ENCODE measurements at regions not wholly inside any gene's neighbourhood (a gene's known extent, or its start where the extent isn't known, plus 50 kb on each side); places are given as distances from the start of the nearest gene placed in this dataset.
A peak's percentile ranks its signal among the peaks of the same experiment; 100 is the strongest.

- H3K4me1 ChIP-seq (ENCODE audit: control insufficient read depth in 1 of 2, insufficient read depth in 2 of 2, low read depth in 1 of 2, low read length in 1 of 2) = peaks cover 12 to 33% of the 10 kb centered on the region in 2 experiments; a peak in 3 of 4 replicates
Measured at GRCh38 chr15:39273717-39274411, 307.0 kb upstream of the THBS1 start.

DNA sequence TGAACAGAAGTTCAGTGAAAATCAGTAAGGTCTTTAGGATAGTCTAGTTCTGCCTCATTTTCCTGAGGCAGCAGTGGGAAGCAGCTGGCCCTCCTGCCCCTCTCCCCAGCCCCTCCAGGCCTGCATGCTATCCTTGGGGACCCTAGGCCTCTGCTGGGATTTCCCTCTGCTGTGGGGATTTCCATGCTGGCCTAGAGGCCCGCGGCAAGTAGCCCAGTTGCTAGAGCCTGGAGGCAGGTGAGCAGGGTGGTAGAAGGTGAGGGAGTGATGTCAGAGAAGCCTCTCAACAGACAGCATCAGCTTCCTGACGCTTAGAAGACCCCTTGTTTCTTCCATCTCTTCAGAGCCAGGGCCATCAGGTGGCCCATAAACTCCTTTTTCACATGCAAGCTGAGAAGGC, 305.8 kb upstream of the THBS1 start:
- no peak for DNase-seq
- no peak overlapping the region for H3K27ac ChIP-seq (ENCODE audit: low read depth in 2 of 2, low read length in 1 of 2)
- peaks cover 21% of the 10 kb centered on the region for H3F3A ChIP-seq (replicated peaks; ENCODE audit: insufficient read depth)
- WGBS (ENCODE audit: low lambda C conversion rate) = 93% methylated on average over 3 of the region's 3 CpGs
- no peaks in the 10 kb centered on the region for H3K36me3 ChIP-seq (replicated peaks in 1 of 2; ENCODE audit: control insufficient read depth in 1 of 2, insufficient read depth in 2 of 2, low read length in 1 of 2)
- H3K79me2 ChIP-seq (ENCODE audit: insufficient read depth) = no peaks in the 10 kb centered on the region
- H4K20me1 ChIP-seq (ENCODE audit: insufficient read depth) = no peaks in the 10 kb centered on the region
- no peaks in the 10 kb centered on the region for H3K27me3 ChIP-seq (ENCODE audit: insufficient read depth)
- H2AFZ ChIP-seq (ENCODE audit: low read depth) = no peak overlapping the region
- H3K4me2 ChIP-seq = no peak overlapping the region
- no peak overlapping the region for H3K4me3 ChIP-seq (ENCODE audit: low read depth in 2 of 2, low read length in 1 of 2)
- no peak overlapping the region for H3K9ac ChIP-seq
- peaks cover 2 to 26% of the 10 kb centered on the region in 2 experiments; a peak in 3 of 4 replicates for H3K4me1 ChIP-seq (ENCODE audit: control insufficient read depth in 1 of 2, insufficient read depth in 2 of 2, low read depth in 1 of 2, low read length in 1 of 2)
- ChIA-PET POLR2A (no interaction called here), CTCF (interaction anchor here (0.7 to 1.4 kb wide), 3 partner anchors 9 to 305 kb away, joined by 3 to 4 read pairs (median 3); partner anchors contain the start of gene THBS1)
- no peaks in the 10 kb centered on the region for H3K9me3 ChIP-seq
- no peaks in the 10 kb centered on the region for H3K9me2 ChIP-seq
- TF ChIP-seq, protein P1, sequence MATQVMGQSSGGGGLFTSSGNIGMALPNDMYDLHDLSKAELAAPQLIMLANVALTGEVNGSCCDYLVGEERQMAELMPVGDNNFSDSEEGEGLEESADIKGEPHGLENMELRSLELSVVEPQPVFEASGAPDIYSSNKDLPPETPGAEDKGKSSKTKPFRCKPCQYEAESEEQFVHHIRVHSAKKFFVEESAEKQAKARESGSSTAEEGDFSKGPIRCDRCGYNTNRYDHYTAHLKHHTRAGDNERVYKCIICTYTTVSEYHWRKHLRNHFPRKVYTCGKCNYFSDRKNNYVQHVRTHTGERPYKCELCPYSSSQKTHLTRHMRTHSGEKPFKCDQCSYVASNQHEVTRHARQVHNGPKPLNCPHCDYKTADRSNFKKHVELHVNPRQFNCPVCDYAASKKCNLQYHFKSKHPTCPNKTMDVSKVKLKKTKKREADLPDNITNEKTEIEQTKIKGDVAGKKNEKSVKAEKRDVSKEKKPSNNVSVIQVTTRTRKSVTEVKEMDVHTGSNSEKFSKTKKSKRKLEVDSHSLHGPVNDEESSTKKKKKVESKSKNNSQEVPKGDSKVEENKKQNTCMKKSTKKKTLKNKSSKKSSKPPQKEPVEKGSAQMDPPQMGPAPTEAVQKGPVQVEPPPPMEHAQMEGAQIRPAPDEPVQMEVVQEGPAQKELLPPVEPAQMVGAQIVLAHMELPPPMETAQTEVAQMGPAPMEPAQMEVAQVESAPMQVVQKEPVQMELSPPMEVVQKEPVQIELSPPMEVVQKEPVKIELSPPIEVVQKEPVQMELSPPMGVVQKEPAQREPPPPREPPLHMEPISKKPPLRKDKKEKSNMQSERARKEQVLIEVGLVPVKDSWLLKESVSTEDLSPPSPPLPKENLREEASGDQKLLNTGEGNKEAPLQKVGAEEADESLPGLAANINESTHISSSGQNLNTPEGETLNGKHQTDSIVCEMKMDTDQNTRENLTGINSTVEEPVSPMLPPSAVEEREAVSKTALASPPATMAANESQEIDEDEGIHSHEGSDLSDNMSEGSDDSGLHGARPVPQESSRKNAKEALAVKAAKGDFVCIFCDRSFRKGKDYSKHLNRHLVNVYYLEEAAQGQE (IDR thresholded peaks at IDR 0.05; ENCODE audit: low read depth, low read length) = no peak
- no peak for TF ChIP-seq ZBTB33 (IDR thresholded peaks at IDR 0.05; ENCODE audit: borderline replicate concordance, low read depth)
- TF ChIP-seq, protein P2, sequence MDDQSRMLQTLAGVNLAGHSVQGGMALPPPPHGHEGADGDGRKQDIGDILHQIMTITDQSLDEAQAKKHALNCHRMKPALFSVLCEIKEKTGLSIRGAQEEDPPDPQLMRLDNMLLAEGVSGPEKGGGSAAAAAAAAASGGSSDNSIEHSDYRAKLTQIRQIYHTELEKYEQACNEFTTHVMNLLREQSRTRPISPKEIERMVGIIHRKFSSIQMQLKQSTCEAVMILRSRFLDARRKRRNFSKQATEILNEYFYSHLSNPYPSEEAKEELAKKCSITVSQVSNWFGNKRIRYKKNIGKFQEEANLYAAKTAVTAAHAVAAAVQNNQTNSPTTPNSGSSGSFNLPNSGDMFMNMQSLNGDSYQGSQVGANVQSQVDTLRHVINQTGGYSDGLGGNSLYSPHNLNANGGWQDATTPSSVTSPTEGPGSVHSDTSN (IDR thresholded peaks at IDR 0.05) = no peak
- no peak for TF ChIP-seq SMC3 (IDR thresholded peaks at IDR 0.05; ENCODE audit: low read depth, low read length)
- TF ChIP-seq USF1 (IDR thresholded peaks at IDR 0.05; ENCODE audit: borderline replicate concordance, low read depth) = no peak
- TF ChIP-seq JUND (IDR thresholded peaks at IDR 0.05) = no peak
- TF ChIP-seq RCOR1 (IDR thresholded peaks at IDR 0.05; ENCODE audit: low read length) = no peak
- no peak for TF ChIP-seq CHD2 (IDR thresholded peaks at IDR 0.05; ENCODE audit: low read length, partially characterized antibody)
- TF ChIP-seq GATA2 (CRISPR knock-in tag; IDR thresholded peaks at IDR 0.05) = no peak

More at GRCh38 chr15:39273717-39274411, 307.0 kb upstream of the THBS1 start:
- Histone ChIP-seq H2AFZ (ENCODE audit: low read depth) (peak overlapping the region; percentile 3; the same call in 1 of the 2 replicates), H3F3A (replicated peaks; ENCODE audit: insufficient read depth) (peaks cover 28% of the 10 kb centered on the region), H3K9ac (peak overlapping the region; percentile 17; the same call in 1 of the 2 replicates), H3K4me3 (ENCODE audit: low read depth in 2 of 2, low read length in 1 of 2) (no peak overlapping the region), H4K20me1 (ENCODE audit: insufficient read depth) (no peaks in the 10 kb centered on the region), H3K9me2 (no peaks in the 10 kb centered on the region), H3K36me3 (replicated peaks in 1 of 2; ENCODE audit: control insufficient read depth in 1 of 2, insufficient read depth in 2 of 2, low read length in 1 of 2) (no peaks in the 10 kb centered on the region), H3K27ac (ENCODE audit: low read depth in 2 of 2, low read length in 1 of 2) (peak overlapping the region in 1 of 2 experiments; percentile 99; a peak in 2 of 4 replicates), H3K27me3 (ENCODE audit: insufficient read depth) (no peaks in the 10 kb centered on the region), H3K79me2 (ENCODE audit: insufficient read depth) (no peaks in the 10 kb centered on the region), H3K4me2 (no peak overlapping the region), H3K9me3 (no peaks in the 10 kb centered on the region)
- ChIA-PET CTCF (interaction anchor here (1.1 kb wide), 1 partner anchor 14 kb away, joined by 3 read pairs; no protein-coding TSS in a partner anchor), POLR2A (no interaction called here)
- TF ChIP-seq GATA2 (CRISPR knock-in tag; IDR thresholded peaks at IDR 0.05) (no peak), FOXJ3 (CRISPR knock-in tag; IDR thresholded peaks at IDR 0.05) (no peak), NRF1 (IDR thresholded peaks at IDR 0.05; ENCODE audit: low read depth, low read length) (no peak), TCF12 (IDR thresholded peaks at IDR 0.05) (no peak), USF1 (IDR thresholded peaks at IDR 0.05; ENCODE audit: borderline replicate concordance, low read depth) (no peak), JUND (IDR thresholded peaks at IDR 0.05) (no peak), MEF2A (IDR thresholded peaks at IDR 0.05; ENCODE audit: borderline replicate concordance, low read depth) (no peak), NFIC (IDR thresholded peaks at IDR 0.05; ENCODE audit: borderline replicate concordance) (no peak), GABPA (IDR thresholded peaks at IDR 0.05; ENCODE audit: low read depth) (no peak), YY1 (IDR thresholded peaks at IDR 0.05; ENCODE audit: low read depth) (no peak), RXRA (IDR thresholded peaks at IDR 0.05; ENCODE audit: borderline replicate concordance, low read depth) (no peak)
- TF ChIP-seq, protein P3, sequence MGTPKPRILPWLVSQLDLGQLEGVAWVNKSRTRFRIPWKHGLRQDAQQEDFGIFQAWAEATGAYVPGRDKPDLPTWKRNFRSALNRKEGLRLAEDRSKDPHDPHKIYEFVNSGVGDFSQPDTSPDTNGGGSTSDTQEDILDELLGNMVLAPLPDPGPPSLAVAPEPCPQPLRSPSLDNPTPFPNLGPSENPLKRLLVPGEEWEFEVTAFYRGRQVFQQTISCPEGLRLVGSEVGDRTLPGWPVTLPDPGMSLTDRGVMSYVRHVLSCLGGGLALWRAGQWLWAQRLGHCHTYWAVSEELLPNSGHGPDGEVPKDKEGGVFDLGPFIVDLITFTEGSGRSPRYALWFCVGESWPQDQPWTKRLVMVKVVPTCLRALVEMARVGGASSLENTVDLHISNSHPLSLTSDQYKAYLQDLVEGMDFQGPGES (IDR thresholded peaks at IDR 0.05; ENCODE audit: low read depth, low read length) = no peak
- DNase-seq = no peak
- 61% methylated on average over 4 of the region's 4 CpGs for WGBS (ENCODE audit: low lambda C conversion rate)

Measured in SK-N-SH (cell line).